GM12878 (cell line): ENCODE measurements at regions not wholly inside any gene's neighbourhood (a gene's known extent, or its start where the extent isn't known, plus 50 kb on each side); places are given as distances from the start of the nearest gene placed in this dataset.

Experiments used
- ATAC-seq: fragments of 200-7000 bp; cut with Tn5 transposase; 3 replicates; pipeline ENCODE4 v1.9.1; 2020; ENCODE audit warnings: mild to moderate bottlenecking, moderate library complexity
- BruUV-seq: library from RNA; stranded (reverse); fragments of 400-500 nt; replicated peaks from 2 replicates; lab custom pipeline; 2021; lab: Mats Ljungman, UMichigan
- CTCF ChIA-PET: fragments of 300-600 bp; sonication (Branson Sonifier 250); formaldehyde crosslinking; extraction: SDS; loops from one replicate; lab custom pipeline; 2021; ENCODE audit warnings: inconsistent platforms; lab: Yijun Ruan, JAX
- POLR2A ChIA-PET: fragments of 350-600 bp; formaldehyde crosslinking; extraction: SDS; loops from one replicate; lab custom pipeline; 2021; ENCODE audit warnings: inconsistent platforms; lab: Charles Lee
- RAD21 ChIA-PET: fragments of 300-600 bp; sonication (Branson Sonifier 250); formaldehyde crosslinking; loops from one replicate; lab custom pipeline; 2023; ENCODE audit warnings: antibody characterized with exemption; ENCODE audit not compliant: unreplicated experiment; lab: Charles Lee
- SMC1A ChIA-PET: fragments of 300-600 bp; sonication (Branson Sonifier 250); formaldehyde crosslinking; loops from one replicate; lab custom pipeline; 2023; ENCODE audit not compliant: unreplicated experiment, uncharacterized antibody; lab: Charles Lee
- DNase-seq: peaks from one replicate; pipeline ENCODE4 v3.0.0-alpha.2; 2011; ENCODE audit warnings: low read depth, low spot score
- FAIRE-seq: peaks from 3 replicates; lab custom pipeline; 2011; peaks lifted over from hg19 to GRCh38; lab: Jason Lieb, UNC
- H2AFZ ChIP-seq: 2 replicates; pipeline ENCODE4 v1.6.0; 2011; ENCODE audit warnings: low read depth, low read length, control low read depth; ENCODE audit not compliant: control insufficient read depth
- H3K27ac ChIP-seq: 2 replicates; pipeline ENCODE4 v1.5.1; 2011; ENCODE audit warnings: control low read depth; ENCODE audit not compliant: control insufficient read depth, insufficient read depth
- H3K27me3 ChIP-seq, 2 experiments: replicated peaks in 1 of 2; 2 replicates each; pipeline versions ENCODE4 v1.6.0 to v1.6.1; 2011; ENCODE audit warnings: low read length in 1 of 2; ENCODE audit not compliant: control insufficient read depth in 2 of 2, insufficient read depth in 2 of 2
- H3K36me3 ChIP-seq, 2 experiments: 2 replicates each; pipeline ENCODE4 v1.5.1; 2011; ENCODE audit warnings: low read length in 1 of 2; ENCODE audit not compliant: control insufficient read depth in 2 of 2, insufficient read depth in 2 of 2
- H3K4me1 ChIP-seq: 2 replicates; pipeline ENCODE4 v1.6.1; 2011; ENCODE audit warnings: mild to moderate bottlenecking, low read length, moderate library complexity, mixed read lengths; ENCODE audit not compliant: control insufficient read depth, insufficient read depth
- H3K4me2 ChIP-seq: 2 replicates; pipeline ENCODE4 v1.6.0; 2011; ENCODE audit warnings: control low read depth; ENCODE audit not compliant: control insufficient read depth, insufficient read depth
- H3K4me3 ChIP-seq: fragments of 200-600 bp; sonication (generic); 2 replicates; pipeline ENCODE4 v1.5.1; 2016
- H3K79me2 ChIP-seq: 2 replicates; pipeline ENCODE4 v1.6.0; 2011; ENCODE audit warnings: low read length; ENCODE audit not compliant: control insufficient read depth, insufficient read depth
- H3K9ac ChIP-seq: 2 replicates; pipeline ENCODE4 v1.8.0; 2011; ENCODE audit warnings: low read length, control low read depth, mixed read lengths; ENCODE audit not compliant: control insufficient read depth, insufficient read depth
- H3K9me3 ChIP-seq: replicated peaks from 3 replicates; pipeline ENCODE4 v1.5.1; 2011; ENCODE audit warnings: mild to moderate bottlenecking, low read length; ENCODE audit not compliant: control insufficient read depth, insufficient read depth
- H4K20me1 ChIP-seq: 2 replicates; pipeline ENCODE4 v1.6.0; 2011; ENCODE audit not compliant: control insufficient read depth, insufficient read depth
- ASH2L ChIP-seq: fragments of 300-600, 200-600 bp; sonication (generic); IDR thresholded peaks from 2 replicates; pipeline ENCODE4 v1.6.1; 2017; ENCODE audit warnings: low read depth, mild to moderate bottlenecking, borderline replicate concordance
- BHLHE40 ChIP-seq, 2 experiments: fragments of 450-650 bp in 1 of 2; IDR thresholded peaks; 2 replicates each; pipeline ENCODE4 v1.6.1; 2011 to 2017; ENCODE audit warnings: low read depth in 2 of 2, borderline replicate concordance in 1 of 2, improper control_type of control experiment in 1 of 2, low read length in 1 of 2, mild to moderate bottlenecking in 1 of 2
- CEBPB ChIP-seq, 2 experiments: fragments of 150-350 bp in 1 of 2; IDR thresholded peaks; 2 replicates each; pipeline ENCODE4 v1.6.1; 2012 to 2014; ENCODE audit warnings: low read depth in 2 of 2, low read length in 2 of 2, borderline replicate concordance in 1 of 2, inconsistent platforms in 1 of 2
- DPF2 ChIP-seq: fragments of 450-650 bp; IDR thresholded peaks from 2 replicates; pipeline ENCODE4 v1.6.1; 2017; ENCODE audit warnings: mild to moderate bottlenecking
- GABPA ChIP-seq: IDR thresholded peaks from 2 replicates; pipeline ENCODE4 v1.6.1; 2014; ENCODE audit warnings: antibody characterized with exemption, low read depth, mild to moderate bottlenecking, inconsistent platforms
- NBN ChIP-seq: fragments of 450-650 bp; IDR thresholded peaks from 2 replicates; pipeline ENCODE4 v1.6.1; 2016
- SUPT20H ChIP-seq: IDR thresholded peaks from 2 replicates; pipeline ENCODE4 v1.6.1; 2011; ENCODE audit warnings: low read depth, mild to moderate bottlenecking, low read length, moderate library complexity, borderline replicate concordance; ENCODE audit not compliant: control insufficient read depth
- WRNIP1 ChIP-seq: IDR thresholded peaks from 2 replicates; pipeline ENCODE4 v1.6.1; 2011; ENCODE audit warnings: low read depth, low read length, improper control_type of control experiment, borderline replicate concordance
- ZNF207 ChIP-seq: fragments of 450-650 bp; IDR thresholded peaks from 2 replicates; pipeline ENCODE4 v1.6.1; 2014; ENCODE audit warnings: antibody characterized with exemption, mild to moderate bottlenecking, borderline replicate concordance
- ZNF24 ChIP-seq: fragments of 450-650 bp; IDR thresholded peaks from 2 replicates; pipeline ENCODE4 v1.6.1; 2017; ENCODE audit warnings: antibody characterized with exemption, mild to moderate bottlenecking
- WGBS: methylation state at CpG from one replicate; pipeline ENCODE4 v1.1.6; 2016; ENCODE audit warnings: low lambda C conversion rate; ENCODE audit not compliant: insufficient replicate concordance, insufficient coverage; ENCODE audit errors: missing lambda C conversion rate; 5-methylcytosine and 5-hydroxymethylcytosine counted together
- in situ Hi-C: fragments of 300-500 bp; cut with MboI; formaldehyde crosslinking; loops from 9 replicates; pipeline ENCODE4 v1.14.3; 2018; ENCODE audit warnings: mixed read lengths
- intact Hi-C: fragments of 100-400 bp; cut with micrococcal nuclease; formaldehyde crosslinking; loops from one replicate; pipeline ENCODE4 v1.14.2; 2022; ENCODE audit not compliant: unreplicated experiment
- TF ChIP-seq, protein P1 (sequence below): IDR thresholded peaks from 2 replicates; pipeline ENCODE4 v1.6.1; 2011; ENCODE audit warnings: borderline replicate concordance, low read depth, mild to moderate bottlenecking, moderate library complexity, mixed read lengths, low read length; ENCODE audit not compliant: insufficient read depth; ENCODE audit errors: extremely low read length
- TF ChIP-seq, protein P2 (sequence below): fragments of 450-650 bp; conservative IDR thresholded peaks from 2 replicates; pipeline ENCODE4 v1.6.1; 2017; ENCODE audit warnings: mild to moderate bottlenecking, moderate library complexity

DNA sequence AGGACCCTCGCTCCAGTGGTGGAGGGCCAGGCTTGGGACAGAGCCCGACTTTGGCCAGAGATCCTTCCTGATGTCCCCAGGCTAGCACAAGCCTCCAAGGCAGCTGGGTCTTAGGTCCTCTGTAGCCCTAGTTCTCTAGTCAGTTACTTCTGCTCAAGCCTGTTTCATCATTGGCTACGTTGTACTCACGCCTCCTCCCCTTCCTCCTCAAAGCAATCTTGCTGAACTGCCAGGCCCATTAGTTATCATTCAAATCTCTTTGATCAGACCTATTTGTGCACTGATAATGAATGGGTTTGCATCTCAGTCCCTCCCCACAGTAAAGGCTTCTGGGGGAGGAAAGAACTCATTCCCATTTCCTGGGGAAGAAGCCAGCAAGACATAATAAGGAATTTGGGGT, 256.8 kb downstream of the NFATC2 start:
- intact Hi-C loops (no loop called here), in situ Hi-C loops (no loop called here)
- 31% methylated on average over 4 of the region's 4 CpGs for WGBS
- no peaks in the 10 kb centered on the region for H3K36me3 ChIP-seq
- ChIA-PET SMC1A (no interaction called here), RAD21 (no interaction called here), POLR2A (no interaction called here), CTCF (no interaction called here)
- no peaks in the 10 kb centered on the region for H3K79me2 ChIP-seq
- no peak overlapping the region for H2AFZ ChIP-seq
- FAIRE-seq, result no peak
- H3K9me3 ChIP-seq, result no peaks in the 10 kb centered on the region; the same call in 2 of the 3 replicates
- no peak for DNase-seq
- no peak for ATAC-seq
- no peak overlapping the region for H3K27ac ChIP-seq
- H3K4me3 ChIP-seq, result no peak overlapping the region
- H3K4me1 ChIP-seq, result no peaks in the 10 kb centered on the region
- BruUV-seq, result no TSS peak
- H4K20me1 ChIP-seq, result no peaks in the 10 kb centered on the region
- peaks cover 2% of the 10 kb centered on the region in 2 experiments; a peak in 1 of 4 replicates for H3K27me3 ChIP-seq
- H3K4me2 ChIP-seq, result no peak overlapping the region
- no peak for TF ChIP-seq BHLHE40 (IDR thresholded peaks at IDR 0.05; ENCODE audit: borderline replicate concordance in 1 of 2, low read depth in 2 of 2, low read length in 1 of 2)
- no peak for TF ChIP-seq GABPA
- H3K9ac ChIP-seq, result no peak overlapping the region

DNA sequence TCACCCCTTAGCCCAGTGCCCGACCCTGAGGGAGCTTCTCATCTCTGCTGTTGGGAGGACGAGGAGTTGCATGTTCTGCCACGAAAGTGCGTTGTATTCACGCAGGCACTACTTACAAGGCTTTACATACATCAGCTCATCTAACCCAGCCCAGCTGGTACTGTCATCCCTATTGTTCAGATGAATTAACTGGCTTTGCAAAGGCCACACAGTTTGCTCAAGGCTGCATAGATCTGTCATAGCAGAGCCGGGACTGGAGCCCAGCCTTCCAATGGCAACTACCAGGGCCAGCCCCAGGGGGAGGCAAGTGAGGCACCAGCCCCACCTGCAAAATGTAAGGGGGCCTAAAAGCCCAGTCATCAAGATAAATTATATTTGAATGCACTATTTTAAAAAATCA, 257.6 kb downstream of the NFATC2 start:
- Histone ChIP-seq H3K4me1 (no peaks in the 10 kb centered on the region), H3K9ac (no peak overlapping the region), H3K27me3 (peaks cover under 1 to 2% of the 10 kb centered on the region in 2 experiments; a peak in 1 of 4 replicates), H3K27ac (no peak overlapping the region), H3K4me2 (no peak overlapping the region), H3K4me3 (no peak overlapping the region), H4K20me1 (no peaks in the 10 kb centered on the region), H3K9me3 (no peaks in the 10 kb centered on the region; the same call in 2 of the 3 replicates), H2AFZ (no peak overlapping the region), H3K79me2 (no peaks in the 10 kb centered on the region), H3K36me3 (no peaks in the 10 kb centered on the region)
- CTCF ChIA-PET, result interaction anchor here (0.6 kb wide), 1 partner anchor 311 kb away, joined by 5 read pairs; no protein-coding TSS in a partner anchor
- RAD21 ChIA-PET, result no interaction called here
- SMC1A ChIA-PET, result no interaction called here
- in situ Hi-C loops (no loop called here), intact Hi-C loops (no loop called here)
- POLR2A ChIA-PET, result no interaction called here
- ATAC-seq (no peak), FAIRE-seq (no peak), DNase-seq (no peak)
- no TSS peak for BruUV-seq
- 43% methylated on average over 6 of the region's 6 CpGs for WGBS
- no peak for TF ChIP-seq SUPT20H
- TF ChIP-seq, protein P1, sequence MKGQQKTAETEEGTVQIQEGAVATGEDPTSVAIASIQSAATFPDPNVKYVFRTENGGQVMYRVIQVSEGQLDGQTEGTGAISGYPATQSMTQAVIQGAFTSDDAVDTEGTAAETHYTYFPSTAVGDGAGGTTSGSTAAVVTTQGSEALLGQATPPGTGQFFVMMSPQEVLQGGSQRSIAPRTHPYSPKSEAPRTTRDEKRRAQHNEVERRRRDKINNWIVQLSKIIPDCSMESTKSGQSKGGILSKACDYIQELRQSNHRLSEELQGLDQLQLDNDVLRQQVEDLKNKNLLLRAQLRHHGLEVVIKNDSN, result no peak
- TF ChIP-seq ZNF24, result no peak
- TF ChIP-seq WRNIP1, result no peak
- TF ChIP-seq, protein P2, sequence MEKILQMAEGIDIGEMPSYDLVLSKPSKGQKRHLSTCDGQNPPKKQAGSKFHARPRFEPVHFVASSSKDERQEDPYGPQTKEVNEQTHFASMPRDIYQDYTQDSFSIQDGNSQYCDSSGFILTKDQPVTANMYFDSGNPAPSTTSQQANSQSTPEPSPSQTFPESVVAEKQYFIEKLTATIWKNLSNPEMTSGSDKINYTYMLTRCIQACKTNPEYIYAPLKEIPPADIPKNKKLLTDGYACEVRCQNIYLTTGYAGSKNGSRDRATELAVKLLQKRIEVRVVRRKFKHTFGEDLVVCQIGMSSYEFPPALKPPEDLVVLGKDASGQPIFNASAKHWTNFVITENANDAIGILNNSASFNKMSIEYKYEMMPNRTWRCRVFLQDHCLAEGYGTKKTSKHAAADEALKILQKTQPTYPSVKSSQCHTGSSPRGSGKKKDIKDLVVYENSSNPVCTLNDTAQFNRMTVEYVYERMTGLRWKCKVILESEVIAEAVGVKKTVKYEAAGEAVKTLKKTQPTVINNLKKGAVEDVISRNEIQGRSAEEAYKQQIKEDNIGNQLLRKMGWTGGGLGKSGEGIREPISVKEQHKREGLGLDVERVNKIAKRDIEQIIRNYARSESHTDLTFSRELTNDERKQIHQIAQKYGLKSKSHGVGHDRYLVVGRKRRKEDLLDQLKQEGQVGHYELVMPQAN, result no peak
- TF ChIP-seq NBN, result no peak
- no peak for TF ChIP-seq ZNF207
- TF ChIP-seq DPF2, result no peak
- no peak for TF ChIP-seq ASH2L
- TF ChIP-seq CEBPB (IDR thresholded peaks at IDR 0.05; ENCODE audit: borderline replicate concordance in 1 of 2, low read depth in 2 of 2, low read length in 2 of 2), result no peak
